H1 (cell line): ENCODE measurements at regions not wholly inside any gene's neighbourhood (a gene's known extent, or its start where the extent isn't known, plus 50 kb on each side); places are given as distances from the start of the nearest gene placed in this dataset.

ENCODE experiments used
- CREB1 ChIP-seq: IDR thresholded peaks from 2 replicates; pipeline ENCODE4 v1.6.1; 2012; ENCODE audit warnings: inconsistent platforms
- TF ChIP-seq, protein P1 (sequence below): fragments of 300-600 bp; sonication (generic); IDR thresholded peaks from 2 replicates; pipeline ENCODE4 v1.7.1; 2012; ENCODE audit warnings: low read length, moderate library complexity, mild to moderate bottlenecking, inconsistent platforms; ENCODE audit not compliant: insufficient replicate concordance

DNA sequence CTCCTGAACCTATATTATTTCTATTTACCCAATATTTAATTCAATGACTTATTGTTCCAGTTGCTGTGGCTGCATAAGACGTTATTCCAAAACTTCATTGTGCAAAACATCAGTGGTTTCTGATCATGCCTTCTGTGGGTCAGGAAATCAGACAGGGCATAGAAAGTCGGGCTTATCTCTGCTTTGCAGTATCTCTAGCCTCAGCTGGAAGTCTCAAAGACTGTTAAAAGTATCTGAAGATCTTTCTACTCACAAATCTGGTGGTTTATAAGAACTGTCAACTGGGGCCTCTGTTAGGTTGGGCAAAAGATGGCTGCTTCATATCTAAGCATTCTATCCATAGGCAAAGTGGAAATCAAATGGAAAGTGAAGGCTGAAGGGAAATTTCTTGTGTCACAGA is 687.7 kb upstream of the ARRDC3 start (continued):
- TF ChIP-seq, protein P1, sequence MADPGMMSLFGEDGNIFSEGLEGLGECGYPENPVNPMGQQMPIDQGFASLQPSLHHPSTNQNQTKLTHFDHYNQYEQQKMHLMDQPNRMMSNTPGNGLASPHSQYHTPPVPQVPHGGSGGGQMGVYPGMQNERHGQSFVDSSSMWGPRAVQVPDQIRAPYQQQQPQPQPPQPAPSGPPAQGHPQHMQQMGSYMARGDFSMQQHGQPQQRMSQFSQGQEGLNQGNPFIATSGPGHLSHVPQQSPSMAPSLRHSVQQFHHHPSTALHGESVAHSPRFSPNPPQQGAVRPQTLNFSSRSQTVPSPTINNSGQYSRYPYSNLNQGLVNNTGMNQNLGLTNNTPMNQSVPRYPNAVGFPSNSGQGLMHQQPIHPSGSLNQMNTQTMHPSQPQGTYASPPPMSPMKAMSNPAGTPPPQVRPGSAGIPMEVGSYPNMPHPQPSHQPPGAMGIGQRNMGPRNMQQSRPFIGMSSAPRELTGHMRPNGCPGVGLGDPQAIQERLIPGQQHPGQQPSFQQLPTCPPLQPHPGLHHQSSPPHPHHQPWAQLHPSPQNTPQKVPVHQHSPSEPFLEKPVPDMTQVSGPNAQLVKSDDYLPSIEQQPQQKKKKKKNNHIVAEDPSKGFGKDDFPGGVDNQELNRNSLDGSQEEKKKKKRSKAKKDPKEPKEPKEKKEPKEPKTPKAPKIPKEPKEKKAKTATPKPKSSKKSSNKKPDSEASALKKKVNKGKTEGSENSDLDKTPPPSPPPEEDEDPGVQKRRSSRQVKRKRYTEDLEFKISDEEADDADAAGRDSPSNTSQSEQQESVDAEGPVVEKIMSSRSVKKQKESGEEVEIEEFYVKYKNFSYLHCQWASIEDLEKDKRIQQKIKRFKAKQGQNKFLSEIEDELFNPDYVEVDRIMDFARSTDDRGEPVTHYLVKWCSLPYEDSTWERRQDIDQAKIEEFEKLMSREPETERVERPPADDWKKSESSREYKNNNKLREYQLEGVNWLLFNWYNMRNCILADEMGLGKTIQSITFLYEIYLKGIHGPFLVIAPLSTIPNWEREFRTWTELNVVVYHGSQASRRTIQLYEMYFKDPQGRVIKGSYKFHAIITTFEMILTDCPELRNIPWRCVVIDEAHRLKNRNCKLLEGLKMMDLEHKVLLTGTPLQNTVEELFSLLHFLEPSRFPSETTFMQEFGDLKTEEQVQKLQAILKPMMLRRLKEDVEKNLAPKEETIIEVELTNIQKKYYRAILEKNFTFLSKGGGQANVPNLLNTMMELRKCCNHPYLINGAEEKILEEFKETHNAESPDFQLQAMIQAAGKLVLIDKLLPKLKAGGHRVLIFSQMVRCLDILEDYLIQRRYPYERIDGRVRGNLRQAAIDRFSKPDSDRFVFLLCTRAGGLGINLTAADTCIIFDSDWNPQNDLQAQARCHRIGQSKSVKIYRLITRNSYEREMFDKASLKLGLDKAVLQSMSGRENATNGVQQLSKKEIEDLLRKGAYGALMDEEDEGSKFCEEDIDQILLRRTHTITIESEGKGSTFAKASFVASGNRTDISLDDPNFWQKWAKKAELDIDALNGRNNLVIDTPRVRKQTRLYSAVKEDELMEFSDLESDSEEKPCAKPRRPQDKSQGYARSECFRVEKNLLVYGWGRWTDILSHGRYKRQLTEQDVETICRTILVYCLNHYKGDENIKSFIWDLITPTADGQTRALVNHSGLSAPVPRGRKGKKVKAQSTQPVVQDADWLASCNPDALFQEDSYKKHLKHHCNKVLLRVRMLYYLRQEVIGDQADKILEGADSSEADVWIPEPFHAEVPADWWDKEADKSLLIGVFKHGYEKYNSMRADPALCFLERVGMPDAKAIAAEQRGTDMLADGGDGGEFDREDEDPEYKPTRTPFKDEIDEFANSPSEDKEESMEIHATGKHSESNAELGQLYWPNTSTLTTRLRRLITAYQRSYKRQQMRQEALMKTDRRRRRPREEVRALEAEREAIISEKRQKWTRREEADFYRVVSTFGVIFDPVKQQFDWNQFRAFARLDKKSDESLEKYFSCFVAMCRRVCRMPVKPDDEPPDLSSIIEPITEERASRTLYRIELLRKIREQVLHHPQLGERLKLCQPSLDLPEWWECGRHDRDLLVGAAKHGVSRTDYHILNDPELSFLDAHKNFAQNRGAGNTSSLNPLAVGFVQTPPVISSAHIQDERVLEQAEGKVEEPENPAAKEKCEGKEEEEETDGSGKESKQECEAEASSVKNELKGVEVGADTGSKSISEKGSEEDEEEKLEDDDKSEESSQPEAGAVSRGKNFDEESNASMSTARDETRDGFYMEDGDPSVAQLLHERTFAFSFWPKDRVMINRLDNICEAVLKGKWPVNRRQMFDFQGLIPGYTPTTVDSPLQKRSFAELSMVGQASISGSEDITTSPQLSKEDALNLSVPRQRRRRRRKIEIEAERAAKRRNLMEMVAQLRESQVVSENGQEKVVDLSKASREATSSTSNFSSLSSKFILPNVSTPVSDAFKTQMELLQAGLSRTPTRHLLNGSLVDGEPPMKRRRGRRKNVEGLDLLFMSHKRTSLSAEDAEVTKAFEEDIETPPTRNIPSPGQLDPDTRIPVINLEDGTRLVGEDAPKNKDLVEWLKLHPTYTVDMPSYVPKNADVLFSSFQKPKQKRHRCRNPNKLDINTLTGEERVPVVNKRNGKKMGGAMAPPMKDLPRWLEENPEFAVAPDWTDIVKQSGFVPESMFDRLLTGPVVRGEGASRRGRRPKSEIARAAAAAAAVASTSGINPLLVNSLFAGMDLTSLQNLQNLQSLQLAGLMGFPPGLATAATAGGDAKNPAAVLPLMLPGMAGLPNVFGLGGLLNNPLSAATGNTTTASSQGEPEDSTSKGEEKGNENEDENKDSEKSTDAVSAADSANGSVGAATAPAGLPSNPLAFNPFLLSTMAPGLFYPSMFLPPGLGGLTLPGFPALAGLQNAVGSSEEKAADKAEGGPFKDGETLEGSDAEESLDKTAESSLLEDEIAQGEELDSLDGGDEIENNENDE: no peak
- TF ChIP-seq CREB1: no peak
